Smooth muscle cell (in vitro differentiated cells): ENCODE measurements at regions not wholly inside any gene's neighbourhood (a gene's known extent, or its start where the extent isn't known, plus 50 kb on each side); places are given as distances from the start of the nearest gene placed in this dataset.

ENCODE experiments used
- DNase-seq: peaks from one replicate; lab custom pipeline; 2025; ENCODE audit not compliant: unreplicated experiment; lab: John Stamatoyannopoulos, UW
- H2AFZ ChIP-seq: fragments of 200-600 bp; sonication (generic); 2 replicates; pipeline ENCODE4 v1.6.0; 2016; ENCODE audit warnings: antibody characterized with exemption, low read depth, mild to moderate bottlenecking
- H3F3A ChIP-seq: fragments of 200-600 bp; sonication (generic); 2 replicates; pipeline ENCODE4 v1.6.0; 2017; ENCODE audit warnings: antibody characterized with exemption, low read depth
- H3K27ac ChIP-seq: fragments of 200-600 bp; sonication (generic); 2 replicates; pipeline ENCODE4 v1.5.1; 2016; ENCODE audit warnings: low read depth, mild to moderate bottlenecking
- H3K27me3 ChIP-seq: fragments of 200-600 bp; sonication (generic); 2 replicates; pipeline ENCODE4 v1.6.1; 2016; ENCODE audit warnings: low read depth, mild to moderate bottlenecking
- H3K36me3 ChIP-seq: fragments of 200-600 bp; sonication (generic); 2 replicates; pipeline ENCODE4 v1.5.1; 2016; ENCODE audit warnings: low read depth
- H3K4me1 ChIP-seq: fragments of 200-600 bp; sonication (generic); 2 replicates; pipeline ENCODE4 v1.5.1; 2016; ENCODE audit warnings: low read depth
- H3K4me2 ChIP-seq: fragments of 200-600 bp; sonication (generic); 2 replicates; pipeline ENCODE4 v1.6.0; 2016; ENCODE audit warnings: mild to moderate bottlenecking
- H3K4me3 ChIP-seq: fragments of 200-600 bp; sonication (generic); 2 replicates; pipeline ENCODE4 v1.5.1; 2016; ENCODE audit warnings: mild to moderate bottlenecking
- H3K79me2 ChIP-seq: fragments of 200-600 bp; sonication (generic); 2 replicates; pipeline ENCODE4 v1.6.0; 2016; ENCODE audit warnings: low read depth, mild to moderate bottlenecking
- H3K9ac ChIP-seq: fragments of 200-600 bp; sonication (generic); 2 replicates; pipeline ENCODE4 v1.6.0; 2016; ENCODE audit warnings: low read depth
- H3K9me3 ChIP-seq: fragments of 200-600 bp; sonication (generic); replicated peaks from 2 replicates; pipeline ENCODE4 v1.5.1; 2016; ENCODE audit warnings: low read depth
- H4K20me1 ChIP-seq: fragments of 200-600 bp; sonication (generic); 2 replicates; pipeline ENCODE4 v1.6.0; 2016; ENCODE audit warnings: low read depth
- CTCF ChIP-seq: fragments of 200-600 bp; sonication (generic); IDR thresholded peaks from 2 replicates; pipeline ENCODE4 v1.5.1; 2017; ENCODE audit warnings: borderline replicate concordance, mild to moderate bottlenecking, antibody characterized with exemption; ENCODE audit not compliant: insufficient read depth, poor library complexity, severe bottlenecking
- WGBS: methylation state at CpG from one replicate; pipeline ENCODE4 v1.1.7; 2016; ENCODE audit warnings: low lambda C conversion rate; 5-methylcytosine and 5-hydroxymethylcytosine counted together

- no peaks in the 10 kb centered on the region for H3K27me3 ChIP-seq
These were observed 616.2 kb upstream of the SPRY2 start for GRCh38 chr13:80957019-80957655.

GRCh38 chr13:80955501-80955900, 614.6 kb upstream of the SPRY2 start:
- Histone ChIP-seq H3K9me3 (no peaks in the 10 kb centered on the region), H3K36me3 (no peaks in the 10 kb centered on the region), H4K20me1 (no peaks in the 10 kb centered on the region), H3K4me3 (no peak overlapping the region), H3K4me2 (no peak overlapping the region), H3K27ac (no peak overlapping the region), H3K4me1 (no peaks in the 10 kb centered on the region), H3K79me2 (no peaks in the 10 kb centered on the region), H3F3A (no peaks in the 10 kb centered on the region), H2AFZ (no peak overlapping the region), H3K9ac (no peak overlapping the region), H3K27me3 (no peaks in the 10 kb centered on the region)
- DNase-seq: no peak
- no peak for TF ChIP-seq CTCF

More at GRCh38 chr13:80957019-80957655, 616.2 kb upstream of the SPRY2 start:
- H3K4me3 ChIP-seq: no peak overlapping the region
- no peak overlapping the region for H3K9ac ChIP-seq
- H3K4me2 ChIP-seq: no peak overlapping the region
- H3F3A ChIP-seq: no peaks in the 10 kb centered on the region
- H3K4me1 ChIP-seq: no peaks in the 10 kb centered on the region
- H3K79me2 ChIP-seq: no peaks in the 10 kb centered on the region
- DNase-seq: no peak
- 76% methylated on average over 3 of the region's 3 CpGs for WGBS
- H4K20me1 ChIP-seq: no peaks in the 10 kb centered on the region
- no peaks in the 10 kb centered on the region for H3K36me3 ChIP-seq
- no peak overlapping the region for H3K27ac ChIP-seq
- no peak for TF ChIP-seq CTCF
- no peak overlapping the region for H2AFZ ChIP-seq
- H3K9me3 ChIP-seq: no peaks in the 10 kb centered on the region

GRCh38 chr13:80952158-80952557, 611.2 kb upstream of the SPRY2 start:
- no peak overlapping the region for H3K27ac ChIP-seq
- no peaks in the 10 kb centered on the region for H4K20me1 ChIP-seq
- WGBS: 79% methylated on average over 2 of the region's 2 CpGs
- no peaks in the 10 kb centered on the region for H3K79me2 ChIP-seq
- H3K9me3 ChIP-seq: no peaks in the 10 kb centered on the region
- no peak for TF ChIP-seq CTCF
- no peaks in the 10 kb centered on the region for H3K27me3 ChIP-seq
- H2AFZ ChIP-seq: no peak overlapping the region
- H3K4me3 ChIP-seq: no peak overlapping the region
- no peaks in the 10 kb centered on the region for H3K4me1 ChIP-seq
- H3F3A ChIP-seq: no peaks in the 10 kb centered on the region
- no peaks in the 10 kb centered on the region for H3K36me3 ChIP-seq
- no peak overlapping the region for H3K9ac ChIP-seq
- H3K4me2 ChIP-seq: no peak overlapping the region
- no peak for DNase-seq
